B cell (primary cell): ENCODE measurements at regions not wholly inside any gene's neighbourhood (a gene's known extent, or its start where the extent isn't known, plus 50 kb on each side); places are given as distances from the start of the nearest gene placed in this dataset.

Experiments
- ATAC-seq: fragments of 200-7000 bp; cut with Tn5 transposase; one replicate; pipeline ENCODE4 v1.10.0; 2021; ENCODE audit warnings: low read depth, mild to moderate bottlenecking, moderate number of reproducible peaks, moderate library complexity
- CTCF ChIA-PET: fragments of 350-600 bp; sonication (Branson Sonifier 250); formaldehyde crosslinking; loops from one replicate; lab custom pipeline; 2021; ENCODE audit warnings: antibody characterized with exemption, inconsistent platforms; lab: Charles Lee
- POLR2A ChIA-PET: fragments of 350-600 bp; sonication (Branson Sonifier 250); formaldehyde crosslinking; loops from one replicate; lab custom pipeline; 2021; ENCODE audit warnings: antibody characterized with exemption; lab: Charles Lee
- DNase-seq: peaks from one replicate; pipeline ENCODE4 v3.0.0; 2013
- H2AFZ ChIP-seq: 2 replicates; pipeline ENCODE4 v1.6.1; 2012; ENCODE audit warnings: mild to moderate bottlenecking, low read depth, low read length; ENCODE audit not compliant: insufficient read depth, poor library complexity, severe bottlenecking
- H3K27ac ChIP-seq, 2 donors: 1 replicate in 1 of 2; 2 replicates in 1 of 2; pipeline ENCODE4 v1.5.1; 2012 to 2013; ENCODE audit warnings: low read length in 2 of 2, mild to moderate bottlenecking in 2 of 2, moderate library complexity in 1 of 2
- H3K27me3 ChIP-seq, 4 experiments: fragments of 200-600 bp in 1 of 4; sonication (generic) in 1 of 4; replicated peaks in 1 of 4; 1 replicate in 2 of 4; 2 replicates in 2 of 4; pipeline versions ENCODE4 v1.6.1 to v1.7.0; 2013 to 2016; ENCODE audit warnings: low read length in 3 of 4, mild to moderate bottlenecking in 2 of 4, mixed read lengths in 1 of 4, moderate library complexity in 1 of 4; ENCODE audit not compliant: insufficient read depth in 4 of 4, control insufficient read depth in 3 of 4; ENCODE audit errors: control extremely low read depth in 1 of 4
- H3K36me3 ChIP-seq, 2 experiments: replicated peaks in 1 of 2; 1 replicate in 1 of 2; 2 replicates in 1 of 2; pipeline versions ENCODE4 v1.6.1 to v1.7.1; 2013; ENCODE audit warnings: low read length in 1 of 2; ENCODE audit not compliant: insufficient read depth in 2 of 2, control insufficient read depth in 1 of 2; ENCODE audit errors: control extremely low read depth in 1 of 2, extremely low read depth in 1 of 2
- H3K4me1 ChIP-seq, 2 donors: fragments of 200-600 bp in 1 of 2; sonication (generic) in 1 of 2; 1 replicate in 1 of 2; 2 replicates in 1 of 2; pipeline versions ENCODE4 v1.5.1 to v1.6.1; 2013 to 2017; ENCODE audit warnings: low read length in 2 of 2; ENCODE audit not compliant: control insufficient read depth in 2 of 2, insufficient read depth in 2 of 2
- H3K4me2 ChIP-seq: replicated peaks from 2 replicates; pipeline ENCODE3; 2012; ENCODE audit warnings: mild to moderate bottlenecking, low read depth, low read length; ENCODE audit not compliant: poor library complexity, severe bottlenecking
- H3K4me3 ChIP-seq, 5 experiments: fragments of 200-600 bp in 1 of 5; sonication (generic) in 1 of 5; 1 replicate in 3 of 5; 2 replicates in 2 of 5; pipeline versions ENCODE4 v1.5.1 to v1.7.0; 2011 to 2016; ENCODE audit warnings: low read length in 4 of 5, mild to moderate bottlenecking in 4 of 5, low read depth in 2 of 5, control low read depth in 1 of 5, moderate library complexity in 1 of 5; ENCODE audit not compliant: insufficient read depth in 1 of 5; ENCODE audit errors: control extremely low read depth in 1 of 5, extremely low read depth in 1 of 5
- H3K79me2 ChIP-seq: fragments of 200-600 bp; sonication (generic); one replicate; pipeline ENCODE4 v1.6.0; 2016; ENCODE audit warnings: low read length; ENCODE audit not compliant: control insufficient read depth, insufficient read depth
- H3K9ac ChIP-seq: fragments of 200-600 bp; sonication (generic); 2 replicates; pipeline ENCODE4 v1.6.1; 2017; ENCODE audit warnings: mild to moderate bottlenecking, low read length, moderate library complexity
- H3K9me3 ChIP-seq, 3 donors: one replicate each; pipeline versions ENCODE4 v1.6.1 to v1.7.1; 2013; ENCODE audit warnings: low read length in 2 of 3; ENCODE audit not compliant: control insufficient read depth in 2 of 3, insufficient read depth in 1 of 3; ENCODE audit errors: control extremely low read depth in 1 of 3
- H4K20me1 ChIP-seq: 2 replicates; pipeline ENCODE4 v1.6.0; 2012; ENCODE audit warnings: mild to moderate bottlenecking, low read length; ENCODE audit not compliant: insufficient read depth, control insufficient read depth, poor library complexity, severe bottlenecking
- H3K27ac Mint-ChIP-seq: one replicate; pipeline ENCODE4 v1.8.0; 2021; ENCODE audit warnings: mixed read lengths
- H3K27me3 Mint-ChIP-seq: one replicate; pipeline ENCODE4 v1.8.0; 2021; ENCODE audit warnings: mixed read lengths
- H3K4me1 Mint-ChIP-seq: one replicate; pipeline ENCODE4 v1.8.0; 2021; ENCODE audit warnings: mixed read lengths
- H3K4me3 Mint-ChIP-seq: one replicate; pipeline ENCODE4 v1.8.0; 2021; ENCODE audit warnings: mixed read lengths
- H3K9me3 Mint-ChIP-seq: one replicate; pipeline ENCODE4 v1.8.0; 2022; ENCODE audit warnings: mixed read lengths; ENCODE audit not compliant: insufficient read depth
- EZH2 ChIP-seq: IDR thresholded peaks from 2 replicates; pipeline ENCODE4 v1.6.1; 2012; ENCODE audit warnings: borderline replicate concordance, low read depth, mild to moderate bottlenecking, moderate library complexity, low read length; ENCODE audit not compliant: insufficient read depth, poor library complexity, severe bottlenecking
- WGBS: methylation state at CpG from one replicate; pipeline ENCODE4 v1.1.5; 2013; ENCODE audit warnings: missing lambda C conversion rate; ENCODE audit not compliant: insufficient coverage; 5-methylcytosine and 5-hydroxymethylcytosine counted together
- intact Hi-C: fragments of 100-400 bp; cut with micrococcal nuclease; formaldehyde crosslinking; loops from one replicate; pipeline ENCODE4 v1.10.0; 2022
- TF ChIP-seq, protein P1 (sequence below): fragments of 200-600 bp; IDR thresholded peaks from one replicate; pipeline ENCODE4 v1.8.0; 2022; ENCODE audit warnings: antibody characterized with exemption, mild to moderate bottlenecking

DNA sequence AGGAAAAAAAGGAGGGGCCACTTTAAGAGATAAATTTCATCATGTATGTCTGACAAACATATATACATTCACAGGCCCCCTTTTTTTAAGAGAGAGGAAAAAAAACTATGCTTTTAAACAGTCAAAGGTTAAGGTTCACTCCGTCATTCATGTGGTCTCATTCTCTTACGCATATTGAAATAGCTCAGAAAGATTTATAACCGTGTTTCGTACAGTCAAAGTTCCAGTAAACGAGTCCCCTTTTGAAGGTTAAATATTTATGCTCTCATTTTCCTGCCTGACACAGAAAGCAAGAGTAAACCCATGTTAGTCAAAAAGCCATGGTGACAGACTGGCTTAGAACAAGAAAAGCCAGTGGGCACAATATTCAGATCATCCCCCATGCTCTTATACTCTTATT lies 248.0 kb upstream of the ARRDC4 start:
- Histone ChIP-seq H3K27me3 (no peaks in the 10 kb centered on the region), H3K79me2 (no peaks in the 10 kb centered on the region), H3K36me3 (no peaks in the 10 kb centered on the region), H3K9ac (no peak overlapping the region), H2AFZ (no peak overlapping the region), H3K4me3 (no peak overlapping the region), H3K4me2 (no peak overlapping the region), H3K9me3 (no peaks in the 10 kb centered on the region), H3K27ac (no peak overlapping the region), H3K4me1 (no peaks in the 10 kb centered on the region), H4K20me1 (no peaks in the 10 kb centered on the region)
- no peaks in the 10 kb centered on the region for H3K27me3 Mint-ChIP-seq
- intact Hi-C loops = no loop called here
- no CpG with 5 or more reads among the region's 5 CpGs for WGBS
- TF ChIP-seq EZH2 = no peak
- TF ChIP-seq, protein P1, sequence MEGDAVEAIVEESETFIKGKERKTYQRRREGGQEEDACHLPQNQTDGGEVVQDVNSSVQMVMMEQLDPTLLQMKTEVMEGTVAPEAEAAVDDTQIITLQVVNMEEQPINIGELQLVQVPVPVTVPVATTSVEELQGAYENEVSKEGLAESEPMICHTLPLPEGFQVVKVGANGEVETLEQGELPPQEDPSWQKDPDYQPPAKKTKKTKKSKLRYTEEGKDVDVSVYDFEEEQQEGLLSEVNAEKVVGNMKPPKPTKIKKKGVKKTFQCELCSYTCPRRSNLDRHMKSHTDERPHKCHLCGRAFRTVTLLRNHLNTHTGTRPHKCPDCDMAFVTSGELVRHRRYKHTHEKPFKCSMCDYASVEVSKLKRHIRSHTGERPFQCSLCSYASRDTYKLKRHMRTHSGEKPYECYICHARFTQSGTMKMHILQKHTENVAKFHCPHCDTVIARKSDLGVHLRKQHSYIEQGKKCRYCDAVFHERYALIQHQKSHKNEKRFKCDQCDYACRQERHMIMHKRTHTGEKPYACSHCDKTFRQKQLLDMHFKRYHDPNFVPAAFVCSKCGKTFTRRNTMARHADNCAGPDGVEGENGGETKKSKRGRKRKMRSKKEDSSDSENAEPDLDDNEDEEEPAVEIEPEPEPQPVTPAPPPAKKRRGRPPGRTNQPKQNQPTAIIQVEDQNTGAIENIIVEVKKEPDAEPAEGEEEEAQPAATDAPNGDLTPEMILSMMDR = no peak
- H3K4me1 Mint-ChIP-seq = no peaks in the 10 kb centered on the region
- peaks cover 9% of the 10 kb centered on the region for H3K9me3 Mint-ChIP-seq
- POLR2A ChIA-PET = no interaction called here
- CTCF ChIA-PET = no interaction called here
- no peak for DNase-seq
- no peak overlapping the region for H3K4me3 Mint-ChIP-seq
- ATAC-seq = no peak
- no peak overlapping the region for H3K27ac Mint-ChIP-seq

DNA sequence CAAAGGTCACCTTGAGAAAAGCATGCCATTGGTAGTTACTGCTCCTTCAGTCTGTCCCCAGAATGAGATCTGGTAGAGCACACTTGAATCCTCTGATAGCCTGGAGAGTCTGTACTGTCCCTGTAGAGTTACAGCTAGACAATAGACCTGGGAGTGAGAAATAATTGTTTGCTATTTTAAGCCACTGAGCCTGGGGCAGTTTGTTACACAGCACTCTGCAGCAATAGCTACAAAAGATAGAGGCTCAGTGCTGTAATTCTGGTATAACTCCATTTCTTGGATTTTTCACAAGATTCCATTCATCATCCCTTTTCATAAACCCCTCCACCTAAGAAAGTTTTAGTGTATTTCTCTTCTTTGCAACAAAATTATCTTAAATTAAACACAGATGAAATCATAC lies 242.7 kb upstream of the ARRDC4 start:
- Mint-ChIP-seq H3K4me1 (no peaks in the 10 kb centered on the region), H3K4me3 (no peak overlapping the region), H3K9me3 (no peaks in the 10 kb centered on the region), H3K27me3 (no peaks in the 10 kb centered on the region), H3K27ac (no peak overlapping the region)
- Histone ChIP-seq H4K20me1 (no peaks in the 10 kb centered on the region), H3K4me2 (no peak overlapping the region), H3K9me3 (no peaks in the 10 kb centered on the region), H3K36me3 (no peaks in the 10 kb centered on the region), H3K27me3 (no peaks in the 10 kb centered on the region), H3K27ac (no peak overlapping the region), H2AFZ (no peak overlapping the region), H3K9ac (no peak overlapping the region), H3K4me3 (no peak overlapping the region), H3K4me1 (no peaks in the 10 kb centered on the region), H3K79me2 (no peaks in the 10 kb centered on the region)
- ChIA-PET POLR2A (no interaction called here), CTCF (no interaction called here)
- no peak for TF ChIP-seq EZH2
- TF ChIP-seq, protein P1 = no peak
- DNase-seq (no peak), ATAC-seq (no peak)
- intact Hi-C loops = no loop called here
